ENCODE measurements at regions not wholly inside any gene's neighbourhood (a gene's known extent, or its start where the extent isn't known, plus 50 kb on each side); places are given as distances from the start of the nearest gene placed in this dataset.

DNA sequence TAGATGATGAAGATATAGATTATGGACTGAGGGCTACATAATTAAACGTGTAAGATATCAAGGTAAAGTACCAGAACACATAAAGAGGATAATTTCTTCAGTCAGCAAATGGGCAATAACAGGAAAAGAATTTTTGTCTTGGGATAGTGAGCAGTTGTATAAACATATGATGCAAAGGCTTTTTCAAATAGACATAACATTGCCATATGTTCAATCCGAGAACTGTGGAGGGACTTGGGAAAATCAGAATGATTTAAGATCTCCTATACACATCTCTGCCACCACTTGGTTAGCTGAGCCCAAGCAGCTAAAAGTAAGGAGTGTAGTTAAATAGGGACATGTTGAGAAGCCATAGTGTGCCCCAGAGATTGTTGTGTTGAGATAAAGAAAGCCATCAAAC, 287.6 kb upstream of the ZNF521 start:
- Histone ChIP-seq H3K9ac (ENCODE audit: low read depth, low read length, poor library complexity, severe bottlenecking) (no peak overlapping the region), H3K4me1 (ENCODE audit: insufficient read depth, low read length, poor library complexity, severe bottlenecking) (no peaks in the 10 kb centered on the region), H3K4me3 (ENCODE audit: low read length, poor library complexity, severe bottlenecking) (no peak overlapping the region), H3K9me3 (ENCODE audit: insufficient read depth, low read depth, low read length) (no peaks in the 10 kb centered on the region), H3F3A (ENCODE audit: low read depth) (no peaks in the 10 kb centered on the region), H3K36me3 (ENCODE audit: insufficient read depth, low read length) (no peaks in the 10 kb centered on the region), H3K27me3 (ENCODE audit: insufficient read depth, low read length, poor library complexity, severe bottlenecking) (no peaks in the 10 kb centered on the region), H3K4me2 (ENCODE audit: low read depth, low read length, poor library complexity, severe bottlenecking) (no peak overlapping the region), H4K20me1 (ENCODE audit: insufficient read depth, low read length, poor library complexity, severe bottlenecking) (no peaks in the 10 kb centered on the region), H3K79me2 (ENCODE audit: insufficient read depth, low read length) (no peaks in the 10 kb centered on the region), H2AFZ (ENCODE audit: low read length) (no peak overlapping the region), H3K9me2 (replicated peaks; ENCODE audit: low read depth, low read length) (no peaks in the 10 kb centered on the region)
- TF ChIP-seq, protein P1, sequence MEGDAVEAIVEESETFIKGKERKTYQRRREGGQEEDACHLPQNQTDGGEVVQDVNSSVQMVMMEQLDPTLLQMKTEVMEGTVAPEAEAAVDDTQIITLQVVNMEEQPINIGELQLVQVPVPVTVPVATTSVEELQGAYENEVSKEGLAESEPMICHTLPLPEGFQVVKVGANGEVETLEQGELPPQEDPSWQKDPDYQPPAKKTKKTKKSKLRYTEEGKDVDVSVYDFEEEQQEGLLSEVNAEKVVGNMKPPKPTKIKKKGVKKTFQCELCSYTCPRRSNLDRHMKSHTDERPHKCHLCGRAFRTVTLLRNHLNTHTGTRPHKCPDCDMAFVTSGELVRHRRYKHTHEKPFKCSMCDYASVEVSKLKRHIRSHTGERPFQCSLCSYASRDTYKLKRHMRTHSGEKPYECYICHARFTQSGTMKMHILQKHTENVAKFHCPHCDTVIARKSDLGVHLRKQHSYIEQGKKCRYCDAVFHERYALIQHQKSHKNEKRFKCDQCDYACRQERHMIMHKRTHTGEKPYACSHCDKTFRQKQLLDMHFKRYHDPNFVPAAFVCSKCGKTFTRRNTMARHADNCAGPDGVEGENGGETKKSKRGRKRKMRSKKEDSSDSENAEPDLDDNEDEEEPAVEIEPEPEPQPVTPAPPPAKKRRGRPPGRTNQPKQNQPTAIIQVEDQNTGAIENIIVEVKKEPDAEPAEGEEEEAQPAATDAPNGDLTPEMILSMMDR (conservative IDR thresholded peaks at IDR 0.05; ENCODE audit: low read length), result no peak
- TF ChIP-seq EZH2phosphoT487 (IDR thresholded peaks at IDR 0.05; ENCODE audit: borderline replicate concordance), result no peak

DNA sequence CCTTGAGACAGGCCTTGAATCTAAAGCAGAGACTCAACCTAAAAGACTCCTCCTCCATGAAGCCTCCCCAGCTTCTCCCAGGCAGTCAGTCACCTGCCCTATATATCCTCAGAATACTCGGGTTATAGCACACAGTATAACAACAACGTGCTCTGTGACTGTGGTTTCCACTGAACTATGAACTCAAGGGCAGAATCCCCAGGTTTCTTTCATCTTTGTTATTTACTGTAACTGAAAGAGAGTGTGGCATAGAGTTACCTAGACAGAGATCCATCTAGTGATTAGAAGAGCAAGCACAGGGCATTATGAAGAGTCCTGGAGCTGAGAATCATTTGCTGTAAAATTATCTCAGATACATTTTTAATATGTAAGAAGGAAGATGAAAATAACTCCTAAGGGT, 281.6 kb upstream of the ZNF521 start:
- Histone ChIP-seq H2AFZ (ENCODE audit: low read length) (no peak overlapping the region), H3K9me3 (ENCODE audit: insufficient read depth, low read depth, low read length) (no peaks in the 10 kb centered on the region), H3K9ac (ENCODE audit: low read depth, low read length, poor library complexity, severe bottlenecking) (no peak overlapping the region), H3F3A (ENCODE audit: low read depth) (no peaks in the 10 kb centered on the region), H3K79me2 (ENCODE audit: insufficient read depth, low read length) (no peaks in the 10 kb centered on the region), H3K9me2 (replicated peaks; ENCODE audit: low read depth, low read length) (no peaks in the 10 kb centered on the region), H3K36me3 (ENCODE audit: insufficient read depth, low read length) (no peaks in the 10 kb centered on the region), H3K27me3 (ENCODE audit: insufficient read depth, low read length, poor library complexity, severe bottlenecking) (no peaks in the 10 kb centered on the region), H3K4me3 (ENCODE audit: low read length, poor library complexity, severe bottlenecking) (no peak overlapping the region), H4K20me1 (ENCODE audit: insufficient read depth, low read length, poor library complexity, severe bottlenecking) (no peaks in the 10 kb centered on the region), H3K4me2 (ENCODE audit: low read depth, low read length, poor library complexity, severe bottlenecking) (no peak overlapping the region), H3K4me1 (ENCODE audit: insufficient read depth, low read length, poor library complexity, severe bottlenecking) (peaks cover 6% of the 10 kb centered on the region)
- TF ChIP-seq EZH2phosphoT487 (IDR thresholded peaks at IDR 0.05; ENCODE audit: borderline replicate concordance), result no peak
- TF ChIP-seq, protein P1 (conservative IDR thresholded peaks at IDR 0.05; ENCODE audit: low read length), result no peak

DNA sequence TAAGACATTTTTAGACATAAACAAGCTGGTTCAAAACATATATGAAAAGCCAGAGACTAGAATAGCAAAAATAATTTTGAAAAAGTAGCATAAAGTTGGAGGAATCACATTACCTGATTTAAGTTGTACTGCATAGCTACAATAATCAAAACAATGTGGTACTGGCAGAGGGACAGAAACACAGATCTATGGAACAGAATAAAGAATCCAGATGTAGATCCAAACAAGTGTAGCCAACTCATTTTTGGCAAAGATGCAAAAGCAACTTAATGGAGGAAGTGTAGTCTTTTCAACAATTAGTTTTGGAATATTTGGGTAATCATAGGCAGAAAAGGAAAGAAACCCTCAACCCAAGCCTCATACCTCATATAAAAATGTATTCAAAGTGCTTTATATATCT, 278.7 kb upstream of the ZNF521 start:
- Histone ChIP-seq H3K9me2 (replicated peaks; ENCODE audit: low read depth, low read length) (no peaks in the 10 kb centered on the region), H3K9ac (ENCODE audit: low read depth, low read length, poor library complexity, severe bottlenecking) (no peak overlapping the region), H3K79me2 (ENCODE audit: insufficient read depth, low read length) (no peaks in the 10 kb centered on the region), H3K36me3 (ENCODE audit: insufficient read depth, low read length) (no peaks in the 10 kb centered on the region), H3K9me3 (ENCODE audit: insufficient read depth, low read depth, low read length) (peaks cover 12% of the 10 kb centered on the region; the same call in 1 of the 2 replicates), H2AFZ (ENCODE audit: low read length) (no peak overlapping the region), H3F3A (ENCODE audit: low read depth) (no peaks in the 10 kb centered on the region), H3K4me2 (ENCODE audit: low read depth, low read length, poor library complexity, severe bottlenecking) (no peak overlapping the region), H3K27me3 (ENCODE audit: insufficient read depth, low read length, poor library complexity, severe bottlenecking) (no peaks in the 10 kb centered on the region), H3K4me3 (ENCODE audit: low read length, poor library complexity, severe bottlenecking) (no peak overlapping the region), H4K20me1 (ENCODE audit: insufficient read depth, low read length, poor library complexity, severe bottlenecking) (no peaks in the 10 kb centered on the region), H3K4me1 (ENCODE audit: insufficient read depth, low read length, poor library complexity, severe bottlenecking) (peaks cover 6% of the 10 kb centered on the region)
- TF ChIP-seq, protein P1 (conservative IDR thresholded peaks at IDR 0.05; ENCODE audit: low read length), result no peak

All from Loucy (cell line).